ENCODE measurements at regions not wholly inside any gene's neighbourhood (a gene's known extent, or its start where the extent isn't known, plus 50 kb on each side); places are given as distances from the start of the nearest gene placed in this dataset.

- no peaks in the 10 kb centered on the region for H3K36me3 ChIP-seq (ENCODE audit: control insufficient read depth in 4 of 4, insufficient read depth in 4 of 4, low read length in 4 of 4)
- H3K4me3 ChIP-seq, result no peak overlapping the region
- peaks cover 0 to 3% (median 0%) of the 10 kb centered on the region in 4 donors for H3K9me3 ChIP-seq (ENCODE audit: control insufficient read depth in 4 of 4, insufficient read depth in 3 of 4, low read length in 3 of 4)
- H3K27me3 ChIP-seq (ENCODE audit: control insufficient read depth in 3 of 3, insufficient read depth in 3 of 3, low read length in 2 of 3), result peaks cover 0 to 3% (median 0%) of the 10 kb centered on the region in 3 donors
- no peak overlapping the region for H3K9ac ChIP-seq (ENCODE audit: insufficient read depth in 1 of 2, low read length in 2 of 2)
- DNase-seq (no peak), ATAC-seq (ENCODE audit: insufficient read depth, low FRiP score) (no peak)
- no peak for TF ChIP-seq CTCF (IDR thresholded peaks at IDR 0.05; ENCODE audit: control extremely low read depth, extremely low read depth)
- WGBS, 2 donors, result 76 to 90% methylated on average over 2 of the region's 2 CpGs
- no peak overlapping the region for H3K27ac ChIP-seq (ENCODE audit: low read depth in 1 of 2, low read length in 1 of 2)
- no peaks in the 10 kb centered on the region for H3K4me1 ChIP-seq (ENCODE audit: control insufficient read depth in 5 of 5, insufficient read depth in 5 of 5, low read length in 5 of 5)
Observed at GRCh38 chr6:85026021-85026420, 261.6 kb upstream of the TBX18 start.

- ATAC-seq (ENCODE audit: insufficient read depth, low FRiP score) (no peak), DNase-seq (no peak)
- TF ChIP-seq CTCF (IDR thresholded peaks at IDR 0.05; ENCODE audit: control extremely low read depth, extremely low read depth), result no peak
- Histone ChIP-seq H3K4me3 (no peak overlapping the region), H3K27me3 (ENCODE audit: control insufficient read depth in 3 of 3, insufficient read depth in 3 of 3, low read length in 2 of 3) (peaks cover 0 to 3% (median 0%) of the 10 kb centered on the region in 3 donors), H3K9me3 (ENCODE audit: control insufficient read depth in 4 of 4, insufficient read depth in 3 of 4, low read length in 3 of 4) (peaks cover 0 to 3% (median 0%) of the 10 kb centered on the region in 4 donors), H3K4me1 (ENCODE audit: control insufficient read depth in 5 of 5, insufficient read depth in 5 of 5, low read length in 5 of 5) (no peaks in the 10 kb centered on the region), H3K27ac (ENCODE audit: low read depth in 1 of 2, low read length in 1 of 2) (no peak overlapping the region), H3K36me3 (ENCODE audit: control insufficient read depth in 4 of 4, insufficient read depth in 4 of 4, low read length in 4 of 4) (no peaks in the 10 kb centered on the region), H3K9ac (ENCODE audit: insufficient read depth in 1 of 2, low read length in 2 of 2) (no peak overlapping the region)
- WGBS, 2 donors, result 39 to 60% methylated on average over 2 of the region's 2 CpGs
Observed at GRCh38 chr6:85023721-85024120, 259.3 kb upstream of the TBX18 start.

- Histone ChIP-seq H3K4me3 (no peak overlapping the region), H3K27ac (ENCODE audit: low read depth in 1 of 2, low read length in 1 of 2) (no peak overlapping the region), H3K4me1 (ENCODE audit: control insufficient read depth in 5 of 5, insufficient read depth in 5 of 5, low read length in 5 of 5) (peaks cover 0 to 2% (median 0%) of the 10 kb centered on the region in 5 donors), H3K27me3 (ENCODE audit: control insufficient read depth in 3 of 3, insufficient read depth in 3 of 3, low read length in 2 of 3) (peaks cover 0 to 3% (median 0%) of the 10 kb centered on the region in 3 donors), H3K36me3 (ENCODE audit: control insufficient read depth in 4 of 4, insufficient read depth in 4 of 4, low read length in 4 of 4) (no peaks in the 10 kb centered on the region), H3K9ac (ENCODE audit: insufficient read depth in 1 of 2, low read length in 2 of 2) (no peak overlapping the region), H3K9me3 (ENCODE audit: control insufficient read depth in 4 of 4, insufficient read depth in 3 of 4, low read length in 3 of 4) (peaks cover 0 to 2% (median 0%) of the 10 kb centered on the region in 4 donors)
- ATAC-seq (ENCODE audit: insufficient read depth, low FRiP score), result no peak
- no peak for TF ChIP-seq CTCF (IDR thresholded peaks at IDR 0.05; ENCODE audit: control extremely low read depth, extremely low read depth)
- no peak for DNase-seq
- WGBS, 2 donors, result 79 to 90% methylated on average over 1 of the region's 1 CpG
Observed at GRCh38 chr6:85017352-85017751, 253.0 kb upstream of the TBX18 start.

GRCh38 chr6:85016726-85017125, 252.3 kb upstream of the TBX18 start:
- H3K9me3 ChIP-seq (ENCODE audit: control insufficient read depth in 4 of 4, insufficient read depth in 3 of 4, low read length in 3 of 4), result peaks cover 0 to 2% (median 0%) of the 10 kb centered on the region in 4 donors
- H3K4me1 ChIP-seq (ENCODE audit: control insufficient read depth in 5 of 5, insufficient read depth in 5 of 5, low read length in 5 of 5), result peaks cover 0 to 2% (median 0%) of the 10 kb centered on the region in 5 donors
- no peak overlapping the region for H3K9ac ChIP-seq (ENCODE audit: insufficient read depth in 1 of 2, low read length in 2 of 2)
- peaks cover 0 to under 1% (median 0%) of the 10 kb centered on the region in 3 donors for H3K27me3 ChIP-seq (ENCODE audit: control insufficient read depth in 3 of 3, insufficient read depth in 3 of 3, low read length in 2 of 3)
- H3K36me3 ChIP-seq (ENCODE audit: control insufficient read depth in 4 of 4, insufficient read depth in 4 of 4, low read length in 4 of 4), result no peaks in the 10 kb centered on the region
- TF ChIP-seq CTCF (IDR thresholded peaks at IDR 0.05; ENCODE audit: control extremely low read depth, extremely low read depth), result no peak
- ATAC-seq (ENCODE audit: insufficient read depth, low FRiP score) (no peak), DNase-seq (no peak)
- H3K4me3 ChIP-seq, result no peak overlapping the region
- no peak overlapping the region for H3K27ac ChIP-seq (ENCODE audit: low read depth in 1 of 2, low read length in 1 of 2)
- WGBS, 2 donors, result 81 to 83% methylated on average over 1 of the region's 1 CpG

Measured in lung (tissue), 11 donors.